Neutrophil (primary cell): ENCODE measurements at regions not wholly inside any gene's neighbourhood (a gene's known extent, or its start where the extent isn't known, plus 50 kb on each side); places are given as distances from the start of the nearest gene placed in this dataset.

Experiments used
- H3K27ac ChIP-seq: fragments of 200-600 bp; sonication (generic); 2 replicates; pipeline ENCODE4 v1.5.1; 2016; ENCODE audit warnings: mild to moderate bottlenecking, moderate library complexity
- H3K27me3 ChIP-seq: fragments of 200-600 bp; sonication (generic); 2 replicates; pipeline ENCODE4 v1.6.0; 2016; ENCODE audit warnings: mild to moderate bottlenecking
- H3K36me3 ChIP-seq: fragments of 200-600 bp; sonication (generic); 2 replicates; pipeline ENCODE4 v1.5.1; 2017
- H3K4me1 ChIP-seq, 2 experiments: fragments of 200-600 bp in 1 of 2; sonication (generic) in 1 of 2; 1 replicate in 1 of 2; 2 replicates in 1 of 2; pipeline versions ENCODE4 v1.5.1 to v1.6.1; 2013 to 2016; ENCODE audit warnings: low read depth in 1 of 2, low read length in 1 of 2, mild to moderate bottlenecking in 1 of 2, moderate library complexity in 1 of 2; ENCODE audit not compliant: control insufficient read depth in 1 of 2, insufficient read depth in 1 of 2
- H3K4me3 ChIP-seq, 2 experiments: fragments of 200-600 bp in 1 of 2; sonication (generic) in 1 of 2; 1 replicate in 1 of 2; 2 replicates in 1 of 2; pipeline ENCODE4 v1.5.1; 2013 to 2016; ENCODE audit warnings: low read depth in 1 of 2, low read length in 1 of 2, mild to moderate bottlenecking in 1 of 2, moderate library complexity in 1 of 2
- H3K9me3 ChIP-seq: fragments of 200-600 bp; sonication (generic); 2 replicates; pipeline ENCODE4 v1.5.1; 2016
- TF ChIP-seq, protein P1 (sequence below): fragments of 200-600 bp; sonication (generic); IDR thresholded peaks from 2 replicates; pipeline ENCODE4 v1.5.1; 2016; ENCODE audit warnings: antibody characterized with exemption

DNA sequence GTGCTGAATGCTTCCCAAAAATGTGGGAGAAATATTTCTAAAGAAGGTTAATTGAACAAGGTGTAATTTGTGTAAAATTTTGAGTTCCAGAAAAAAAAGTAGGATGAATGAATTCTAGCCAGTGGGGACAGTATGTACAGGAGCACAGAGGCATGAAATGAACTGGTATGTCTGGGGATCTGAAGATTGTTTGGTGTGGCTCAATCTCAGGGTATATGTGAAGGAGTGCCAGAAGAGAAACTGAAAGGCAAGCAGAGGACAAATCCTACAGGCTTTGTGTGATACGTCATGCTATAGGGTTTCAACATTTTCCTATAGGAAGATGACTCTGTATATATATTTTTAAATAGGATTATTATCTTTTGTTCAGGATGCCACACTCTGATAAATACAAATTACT lies 126.9 kb downstream of the FAM181B start:
- Histone ChIP-seq H3K4me3 (no peak overlapping the region), H3K27me3 (no peaks in the 10 kb centered on the region), H3K27ac (no peak overlapping the region), H3K4me1 (no peaks in the 10 kb centered on the region), H3K36me3 (no peaks in the 10 kb centered on the region), H3K9me3 (no peaks in the 10 kb centered on the region)
- TF ChIP-seq, protein P1, sequence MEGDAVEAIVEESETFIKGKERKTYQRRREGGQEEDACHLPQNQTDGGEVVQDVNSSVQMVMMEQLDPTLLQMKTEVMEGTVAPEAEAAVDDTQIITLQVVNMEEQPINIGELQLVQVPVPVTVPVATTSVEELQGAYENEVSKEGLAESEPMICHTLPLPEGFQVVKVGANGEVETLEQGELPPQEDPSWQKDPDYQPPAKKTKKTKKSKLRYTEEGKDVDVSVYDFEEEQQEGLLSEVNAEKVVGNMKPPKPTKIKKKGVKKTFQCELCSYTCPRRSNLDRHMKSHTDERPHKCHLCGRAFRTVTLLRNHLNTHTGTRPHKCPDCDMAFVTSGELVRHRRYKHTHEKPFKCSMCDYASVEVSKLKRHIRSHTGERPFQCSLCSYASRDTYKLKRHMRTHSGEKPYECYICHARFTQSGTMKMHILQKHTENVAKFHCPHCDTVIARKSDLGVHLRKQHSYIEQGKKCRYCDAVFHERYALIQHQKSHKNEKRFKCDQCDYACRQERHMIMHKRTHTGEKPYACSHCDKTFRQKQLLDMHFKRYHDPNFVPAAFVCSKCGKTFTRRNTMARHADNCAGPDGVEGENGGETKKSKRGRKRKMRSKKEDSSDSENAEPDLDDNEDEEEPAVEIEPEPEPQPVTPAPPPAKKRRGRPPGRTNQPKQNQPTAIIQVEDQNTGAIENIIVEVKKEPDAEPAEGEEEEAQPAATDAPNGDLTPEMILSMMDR: no peak

DNA sequence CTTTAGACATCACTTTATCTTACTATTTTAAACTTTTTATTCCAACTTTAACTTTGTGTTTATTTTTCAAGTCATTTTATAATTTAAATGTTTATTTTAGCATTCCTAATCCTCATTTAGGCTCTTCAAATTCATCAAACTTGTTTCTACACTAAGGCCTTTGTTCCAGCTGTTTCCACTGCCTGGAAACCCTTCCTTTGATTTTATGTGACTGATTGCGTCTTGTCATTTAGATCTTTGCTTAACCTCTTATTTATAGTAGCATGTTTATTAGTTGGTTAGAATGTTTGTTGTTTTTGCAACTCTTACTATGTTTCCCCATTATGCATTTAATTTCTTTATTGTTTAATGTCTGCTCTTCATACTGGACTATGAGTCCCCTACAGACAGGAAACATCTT lies 132.0 kb downstream of the FAM181B start:
- Histone ChIP-seq H3K36me3 (no peaks in the 10 kb centered on the region), H3K9me3 (no peaks in the 10 kb centered on the region), H3K27me3 (no peaks in the 10 kb centered on the region), H3K27ac (no peak overlapping the region), H3K4me1 (no peaks in the 10 kb centered on the region), H3K4me3 (no peak overlapping the region)
- TF ChIP-seq, protein P1: no peak

DNA sequence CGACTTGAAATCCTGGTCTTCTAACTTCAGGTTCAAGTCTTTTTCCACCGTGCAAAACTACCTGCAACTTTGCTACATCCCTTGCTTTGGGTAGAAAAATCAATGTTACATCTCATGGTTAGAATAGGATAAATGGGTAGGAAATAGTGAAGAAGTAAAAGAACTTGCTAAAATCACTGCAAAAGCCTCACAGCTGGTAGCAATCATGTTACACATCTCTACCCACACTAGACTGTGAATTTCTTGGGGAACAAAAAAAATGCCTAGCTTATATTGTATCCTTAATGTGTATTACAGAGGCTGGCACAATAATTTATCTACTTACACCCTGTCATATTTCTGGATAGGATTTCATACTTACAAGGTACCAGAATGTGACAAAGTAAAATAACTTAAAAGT lies 133.8 kb downstream of the FAM181B start:
- no peaks in the 10 kb centered on the region for H3K36me3 ChIP-seq
- H3K27me3 ChIP-seq: no peaks in the 10 kb centered on the region
- no peak overlapping the region for H3K27ac ChIP-seq
- no peaks in the 10 kb centered on the region for H3K4me1 ChIP-seq
- H3K4me3 ChIP-seq: no peak overlapping the region
- no peaks in the 10 kb centered on the region for H3K9me3 ChIP-seq
- TF ChIP-seq, protein P1: no peak

DNA sequence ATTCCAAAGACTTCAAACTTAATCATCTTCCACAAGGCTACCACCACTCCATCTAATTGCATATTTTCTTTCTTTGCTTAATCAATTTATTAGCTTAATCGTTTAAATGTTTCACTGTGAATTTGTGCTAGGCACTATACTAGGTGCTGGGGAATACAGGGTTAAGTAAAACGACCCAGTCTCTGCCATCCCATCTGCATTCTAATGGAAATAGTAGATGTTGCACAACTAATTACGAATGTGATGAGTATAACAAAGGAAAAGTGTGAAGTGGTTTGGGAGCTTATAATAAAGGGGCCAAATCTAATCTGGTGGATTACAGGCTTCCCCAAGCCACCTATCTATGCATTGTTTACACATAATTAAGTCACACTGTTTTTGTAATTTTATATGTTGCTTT lies 147.1 kb downstream of the FAM181B start:
- Histone ChIP-seq H3K4me3 (no peak overlapping the region), H3K27me3 (no peaks in the 10 kb centered on the region), H3K27ac (no peak overlapping the region), H3K36me3 (no peaks in the 10 kb centered on the region), H3K4me1 (no peaks in the 10 kb centered on the region), H3K9me3 (no peaks in the 10 kb centered on the region)
- TF ChIP-seq, protein P1: no peak

DNA sequence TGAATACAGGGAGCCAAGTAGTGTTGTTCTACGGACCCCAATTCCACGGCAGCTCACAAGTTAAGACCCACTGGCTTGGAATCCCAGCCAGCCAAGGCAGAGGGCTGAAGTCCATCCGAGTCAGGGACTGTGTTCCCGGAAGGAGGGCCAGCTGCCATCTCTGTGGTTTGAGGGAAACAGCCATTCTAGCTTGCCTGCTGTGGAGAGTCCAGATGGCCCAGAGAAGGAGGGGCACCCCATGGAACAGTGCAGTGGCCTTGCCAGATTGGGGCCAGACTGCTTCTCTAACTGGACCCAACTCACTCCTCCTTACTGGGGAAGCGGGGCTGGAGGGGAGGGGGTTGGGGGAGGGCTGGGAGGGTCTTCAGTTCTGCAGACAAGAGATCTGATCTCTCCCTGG lies 156.4 kb downstream of the FAM181B start:
- TF ChIP-seq, protein P1: no peak
- Histone ChIP-seq H3K27ac (no peak overlapping the region), H3K4me1 (no peaks in the 10 kb centered on the region), H3K36me3 (no peaks in the 10 kb centered on the region), H3K27me3 (no peaks in the 10 kb centered on the region), H3K9me3 (no peaks in the 10 kb centered on the region), H3K4me3 (no peak overlapping the region)

DNA sequence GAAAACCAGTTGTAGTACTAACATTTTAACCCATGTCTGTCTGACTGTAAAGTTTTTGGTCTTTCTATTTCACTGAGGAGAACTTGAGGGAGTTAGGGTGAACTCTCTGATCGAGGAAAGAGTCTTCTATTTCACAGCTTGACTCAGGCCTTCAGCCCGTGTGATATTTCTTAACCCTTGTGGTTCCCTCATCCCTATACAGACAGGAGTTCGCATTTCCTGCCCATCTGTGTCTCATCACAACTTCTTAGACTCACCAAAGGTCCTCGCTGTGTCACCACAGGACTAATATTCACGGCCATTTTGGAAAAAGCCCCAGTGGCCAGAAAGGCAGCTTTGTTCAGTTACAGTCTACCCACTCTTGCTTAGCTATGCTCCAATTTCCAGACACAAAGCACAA lies 172.8 kb downstream of the FAM181B start:
- no peak overlapping the region for H3K27ac ChIP-seq
- H3K36me3 ChIP-seq: no peaks in the 10 kb centered on the region
- no peaks in the 10 kb centered on the region for H3K4me1 ChIP-seq
- H3K9me3 ChIP-seq: no peaks in the 10 kb centered on the region
- no peak overlapping the region for H3K4me3 ChIP-seq
- TF ChIP-seq, protein P1: no peak
- no peaks in the 10 kb centered on the region for H3K27me3 ChIP-seq
